ENCODE measurements at regions not wholly inside any gene's neighbourhood (a gene's known extent, or its start where the extent isn't known, plus 50 kb on each side); places are given as distances from the start of the nearest gene placed in this dataset.

DNA sequence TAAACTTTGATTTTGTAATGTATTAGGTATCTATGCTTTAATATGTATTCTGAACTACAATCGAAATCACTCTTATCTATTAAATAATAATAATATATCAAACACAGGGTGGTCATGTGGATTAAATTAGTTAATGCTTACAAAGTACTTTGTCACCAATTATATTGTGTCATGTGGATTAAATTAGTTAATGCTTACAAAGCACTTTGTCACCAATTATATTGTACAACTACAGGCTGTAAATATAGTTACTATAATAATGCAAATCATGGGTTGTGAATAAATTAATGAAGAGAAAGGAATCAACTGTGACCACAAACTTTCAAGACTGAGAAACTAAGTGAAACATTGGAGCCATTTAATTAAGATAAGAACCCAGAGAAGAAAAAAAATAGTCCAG, 1929.1 kb upstream of the PCDH20 start:
- TF ChIP-seq, protein P1, sequence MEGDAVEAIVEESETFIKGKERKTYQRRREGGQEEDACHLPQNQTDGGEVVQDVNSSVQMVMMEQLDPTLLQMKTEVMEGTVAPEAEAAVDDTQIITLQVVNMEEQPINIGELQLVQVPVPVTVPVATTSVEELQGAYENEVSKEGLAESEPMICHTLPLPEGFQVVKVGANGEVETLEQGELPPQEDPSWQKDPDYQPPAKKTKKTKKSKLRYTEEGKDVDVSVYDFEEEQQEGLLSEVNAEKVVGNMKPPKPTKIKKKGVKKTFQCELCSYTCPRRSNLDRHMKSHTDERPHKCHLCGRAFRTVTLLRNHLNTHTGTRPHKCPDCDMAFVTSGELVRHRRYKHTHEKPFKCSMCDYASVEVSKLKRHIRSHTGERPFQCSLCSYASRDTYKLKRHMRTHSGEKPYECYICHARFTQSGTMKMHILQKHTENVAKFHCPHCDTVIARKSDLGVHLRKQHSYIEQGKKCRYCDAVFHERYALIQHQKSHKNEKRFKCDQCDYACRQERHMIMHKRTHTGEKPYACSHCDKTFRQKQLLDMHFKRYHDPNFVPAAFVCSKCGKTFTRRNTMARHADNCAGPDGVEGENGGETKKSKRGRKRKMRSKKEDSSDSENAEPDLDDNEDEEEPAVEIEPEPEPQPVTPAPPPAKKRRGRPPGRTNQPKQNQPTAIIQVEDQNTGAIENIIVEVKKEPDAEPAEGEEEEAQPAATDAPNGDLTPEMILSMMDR (IDR thresholded peaks at IDR 0.05) = no peak
- no peak for TF ChIP-seq POLR2A (IDR thresholded peaks at IDR 0.05)
